ENCODE measurements at regions not wholly inside any gene's neighbourhood (a gene's known extent, or its start where the extent isn't known, plus 50 kb on each side); places are given as distances from the start of the nearest gene placed in this dataset.

- no peak for FAIRE-seq
Measured at GRCh38 chr16:86751076-86752030, 173.0 kb downstream of the FOXL1 start.

- FAIRE-seq, result no peak
Measured at GRCh38 chr16:86752582-86753175, 174.3 kb downstream of the FOXL1 start.

GRCh38 chr16:86753399-86753798 lies 175.1 kb downstream of the FOXL1 start:
- no peak for FAIRE-seq

- no peak for FAIRE-seq
Measured at GRCh38 chr16:86755571-86756006, 177.2 kb downstream of the FOXL1 start.

- no peak for FAIRE-seq
Measured at GRCh38 chr16:86756882-86757703, 178.7 kb downstream of the FOXL1 start.

GRCh38 chr16:86757704-86758040 lies 179.3 kb downstream of the FOXL1 start:
- FAIRE-seq, result no peak

- FAIRE-seq, result no peak
Measured at GRCh38 chr16:86758932-86759331, 180.6 kb downstream of the FOXL1 start.

GRCh38 chr16:86761111-86762031 lies 183.0 kb downstream of the FOXL1 start:
- no peak for FAIRE-seq

GRCh38 chr16:86762095-86762494 lies 183.7 kb downstream of the FOXL1 start:
- FAIRE-seq, result no peak

GRCh38 chr16:86763819-86764218 lies 185.5 kb downstream of the FOXL1 start:
- FAIRE-seq, result no peak

GRCh38 chr16:86764551-86764950 lies 186.2 kb downstream of the FOXL1 start:
- FAIRE-seq, result no peak

- no peak for FAIRE-seq
Measured at GRCh38 chr16:86765389-86766026, 187.2 kb downstream of the FOXL1 start.

GRCh38 chr16:86766700-86767099 lies 188.4 kb downstream of the FOXL1 start:
- no peak for FAIRE-seq

- FAIRE-seq, result no peak
Measured at GRCh38 chr16:86768228-86768791, 190.0 kb downstream of the FOXL1 start.

GRCh38 chr16:86768999-86769398 lies 190.7 kb downstream of the FOXL1 start:
- FAIRE-seq, result no peak

GRCh38 chr16:86771506-86772460 lies 193.4 kb downstream of the FOXL1 start:
- FAIRE-seq, result no peak

- FAIRE-seq, result no peak
Measured at GRCh38 chr16:86772671-86773353, 194.5 kb downstream of the FOXL1 start.

GRCh38 chr16:86773354-86773715 lies 195.0 kb downstream of the FOXL1 start:
- no peak for FAIRE-seq

GRCh38 chr16:86774931-86775330 lies 196.6 kb downstream of the FOXL1 start:
- no peak for FAIRE-seq

- FAIRE-seq, result no peak
Measured at GRCh38 chr16:86775511-86775921, 197.2 kb downstream of the FOXL1 start.

Measured in colon (tissue), 2 donors.